SIG-M5 treated with dmso at 0.1 percent for 504 hours (cell line): ENCODE measurements at regions not wholly inside any gene's neighbourhood (a gene's known extent, or its start where the extent isn't known, plus 50 kb on each side); places are given as distances from the start of the nearest gene placed in this dataset.
A peak's percentile ranks its signal among the peaks of the same experiment; 100 is the strongest.

ENCODE experiments used
- DNase-seq: peaks from one replicate; lab custom pipeline; 2025; ENCODE audit not compliant: unreplicated experiment; lab: John Stamatoyannopoulos, UW

DNA sequence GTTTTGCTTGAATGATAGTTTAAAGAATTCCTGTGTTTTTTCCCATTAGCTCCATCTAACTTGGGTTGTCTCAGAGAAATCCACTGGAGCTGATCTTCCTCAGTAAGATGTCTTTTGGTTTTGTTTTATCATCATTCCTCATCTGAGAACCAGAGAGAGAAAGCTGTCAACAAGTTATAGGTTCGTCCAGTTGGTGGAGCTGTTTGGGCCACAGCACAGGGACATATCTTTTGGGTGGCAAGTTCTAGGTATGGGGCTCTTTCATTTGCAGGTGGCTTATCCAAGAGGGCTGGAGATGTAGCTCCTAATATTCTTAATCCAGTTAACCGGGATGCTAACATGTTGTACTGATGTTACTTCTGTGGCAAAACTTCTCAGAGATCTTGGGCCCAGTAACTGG lies 174.2 kb downstream of the KCNRG start:
- no peak for DNase-seq

DNA sequence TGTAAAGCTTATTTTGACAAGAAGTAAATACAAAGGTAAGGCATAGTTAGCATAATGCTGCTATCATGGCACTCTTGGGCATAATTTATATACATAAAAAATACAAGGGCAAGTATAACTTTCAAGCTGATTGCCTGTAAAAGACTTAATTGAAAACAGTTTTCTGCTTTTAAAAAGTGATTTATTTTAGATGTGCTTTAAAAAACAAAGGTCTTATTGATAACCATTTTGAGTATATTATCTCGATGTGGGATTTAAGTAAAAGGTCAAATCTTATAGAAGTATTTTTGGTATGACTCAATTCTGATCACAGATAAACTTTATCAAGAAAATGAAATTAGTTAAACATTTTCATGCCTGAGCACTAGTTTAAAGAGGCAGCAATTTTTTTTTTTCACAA lies 175.8 kb downstream of the KCNRG start:
- DNase-seq, result no peak

DNA sequence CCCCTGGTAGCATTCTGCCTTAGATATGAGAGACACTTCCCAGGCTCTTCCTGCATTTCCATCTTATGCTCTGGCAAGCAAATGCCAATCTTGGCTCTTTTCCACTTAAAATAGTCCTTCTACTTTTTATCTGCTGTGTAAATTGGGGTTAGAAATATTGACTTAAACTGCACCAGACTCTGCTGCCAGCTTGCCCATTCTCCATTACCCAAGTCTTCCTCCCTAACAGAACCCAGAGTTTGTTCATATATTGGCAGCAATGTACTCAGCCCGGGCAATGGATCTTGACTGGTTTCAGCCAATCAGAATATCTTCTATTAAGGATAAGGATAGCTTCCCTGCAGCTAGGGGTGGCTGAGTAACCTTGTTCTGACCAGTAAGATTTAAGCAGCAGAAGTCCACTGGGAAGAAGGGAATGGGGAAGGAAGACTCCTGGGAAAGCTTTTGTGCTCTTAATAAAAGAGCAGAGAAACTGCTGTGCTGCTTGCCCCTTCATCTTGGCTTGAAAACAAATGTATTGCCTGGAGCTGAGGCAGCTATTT lies 177.1 kb downstream of the KCNRG start:
- DNase-seq, result no peak

DNA sequence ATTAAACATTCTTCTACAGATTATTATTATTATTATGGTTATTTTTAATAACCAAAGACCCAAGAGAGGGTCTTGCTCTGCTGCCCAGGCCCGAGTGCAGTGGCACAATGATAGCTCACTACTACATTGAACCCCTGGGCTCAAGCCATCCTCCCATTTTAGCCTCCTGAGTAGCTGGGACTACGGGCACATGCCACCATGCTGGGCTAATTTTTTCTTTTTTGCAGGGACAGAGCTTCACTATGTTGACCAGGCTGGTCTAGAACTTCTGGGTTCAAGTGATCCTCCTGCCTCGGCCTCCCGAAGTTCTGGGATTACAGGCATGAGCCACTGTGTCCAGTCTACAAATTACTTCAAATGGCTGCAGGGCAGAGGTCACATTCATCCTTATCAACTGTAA lies 179.8 kb downstream of the KCNRG start:
- DNase-seq, result no peak

DNA sequence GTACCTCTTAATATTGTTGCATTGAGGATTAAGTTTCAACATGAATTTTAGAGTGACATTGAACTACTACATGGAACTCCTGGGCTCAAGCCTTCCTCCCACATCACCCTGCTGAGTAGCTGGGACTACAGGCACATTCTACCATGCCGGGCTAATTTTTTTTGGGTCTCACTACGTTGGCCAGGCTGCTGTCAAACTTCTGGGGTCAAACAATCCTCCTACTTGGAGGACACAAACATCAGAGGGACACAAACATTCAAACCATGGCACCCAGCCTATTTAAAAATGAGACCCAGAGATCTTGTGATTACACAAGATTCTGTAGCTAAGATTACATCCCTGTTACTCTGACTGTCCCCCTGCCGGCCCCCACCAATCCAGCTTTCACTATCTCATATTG lies 180.9 kb downstream of the KCNRG start:
- DNase-seq, result peak; percentile 20

DNA sequence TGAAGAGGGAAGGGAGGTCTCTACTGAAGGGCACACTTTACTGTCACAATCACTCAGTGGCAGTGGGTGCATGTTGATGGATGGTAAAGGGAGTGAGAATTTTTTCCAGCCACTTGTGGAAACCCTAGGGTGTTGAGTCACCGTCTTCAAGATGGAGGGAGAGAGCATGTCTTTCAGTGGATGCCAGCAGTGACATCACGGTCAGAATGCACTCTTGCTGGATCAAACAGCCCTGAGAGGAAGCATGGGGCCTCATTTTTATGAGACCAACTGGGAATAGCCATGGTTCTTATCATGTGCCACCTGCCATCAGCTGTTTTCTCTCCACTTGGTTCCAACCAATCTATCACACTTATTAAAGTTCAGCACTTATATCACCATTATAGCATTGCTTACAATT lies 182.5 kb downstream of the KCNRG start:
- no peak for DNase-seq

DNA sequence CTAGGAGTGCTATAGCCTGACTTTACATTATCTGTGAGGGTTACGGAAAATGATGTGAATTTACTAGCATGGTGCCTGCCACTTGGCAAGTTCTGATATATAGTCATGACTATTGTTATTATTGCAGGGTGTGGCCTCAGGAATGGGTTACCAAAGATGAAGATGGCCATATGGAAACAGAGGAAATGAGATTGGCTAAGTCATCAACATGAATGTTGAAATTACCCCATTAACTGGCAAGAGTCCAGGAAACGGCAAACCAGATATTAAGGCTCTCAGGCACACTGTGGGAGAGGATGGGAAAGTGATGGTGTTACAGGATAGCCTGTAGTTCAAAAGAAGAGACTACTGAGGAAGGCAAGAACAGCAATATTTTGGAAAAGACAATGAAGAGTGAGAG lies 183.3 kb downstream of the KCNRG start:
- peak; percentile 71 for DNase-seq

DNA sequence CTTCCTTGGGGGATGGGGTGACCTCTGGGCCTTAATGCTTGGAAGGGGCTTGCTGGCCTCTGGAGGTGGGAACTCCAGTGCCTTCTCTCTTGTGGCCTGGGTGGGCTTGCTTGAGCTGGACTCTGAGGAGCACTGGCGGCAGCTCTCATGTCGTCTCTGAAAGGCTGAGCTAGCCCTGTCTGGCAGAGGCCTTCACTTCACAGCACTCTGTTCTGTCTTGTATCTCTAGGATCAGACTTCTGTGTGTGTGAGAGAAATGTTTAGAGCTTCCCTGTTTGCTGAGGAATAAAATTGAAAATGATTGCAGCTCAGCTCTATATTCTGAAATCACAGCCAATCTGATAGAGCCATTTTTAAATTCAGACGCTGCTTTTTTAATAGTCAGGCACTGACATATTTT lies 185.3 kb downstream of the KCNRG start:
- no peak for DNase-seq

DNA sequence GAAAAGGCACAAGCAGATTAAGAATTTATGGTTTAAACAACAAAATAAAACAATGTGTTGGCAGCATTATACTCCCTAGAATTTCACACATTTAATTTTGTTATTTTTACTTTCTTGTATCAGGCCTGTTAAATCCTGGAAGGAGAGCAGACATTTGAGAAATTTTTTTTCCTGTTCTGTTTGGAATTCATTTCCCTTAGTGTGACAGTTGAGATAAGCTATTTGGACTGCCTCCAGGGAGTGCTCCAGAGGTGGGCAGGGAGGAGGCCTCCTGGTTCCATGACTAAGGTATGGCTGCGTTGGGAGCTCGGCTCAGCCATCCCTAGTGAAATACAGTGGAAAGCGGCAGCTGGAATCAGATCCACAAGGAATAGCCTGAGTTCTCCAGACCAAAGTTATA lies 185.7 kb downstream of the KCNRG start:
- no peak for DNase-seq

DNA sequence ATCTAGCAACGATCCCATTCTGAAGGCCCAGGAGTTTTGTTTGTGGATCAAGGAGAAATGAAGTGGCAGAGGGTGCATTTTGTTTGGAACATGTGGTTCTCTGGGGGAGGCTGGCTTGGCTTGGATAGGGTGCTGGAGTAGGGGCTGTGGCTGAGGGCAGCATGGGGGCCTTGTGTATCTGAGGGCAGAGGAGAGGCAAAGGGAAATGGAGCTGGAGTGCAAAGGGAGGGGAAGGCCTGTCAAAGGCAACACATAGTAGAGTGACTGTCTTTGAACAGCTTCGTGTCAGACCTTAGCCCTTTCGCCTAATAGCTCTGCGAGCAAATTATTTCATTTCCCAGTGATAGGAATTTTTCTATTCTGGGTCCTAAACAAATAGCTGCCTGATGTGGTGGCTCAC lies 187.2 kb downstream of the KCNRG start:
- DNase-seq, result no peak

DNA sequence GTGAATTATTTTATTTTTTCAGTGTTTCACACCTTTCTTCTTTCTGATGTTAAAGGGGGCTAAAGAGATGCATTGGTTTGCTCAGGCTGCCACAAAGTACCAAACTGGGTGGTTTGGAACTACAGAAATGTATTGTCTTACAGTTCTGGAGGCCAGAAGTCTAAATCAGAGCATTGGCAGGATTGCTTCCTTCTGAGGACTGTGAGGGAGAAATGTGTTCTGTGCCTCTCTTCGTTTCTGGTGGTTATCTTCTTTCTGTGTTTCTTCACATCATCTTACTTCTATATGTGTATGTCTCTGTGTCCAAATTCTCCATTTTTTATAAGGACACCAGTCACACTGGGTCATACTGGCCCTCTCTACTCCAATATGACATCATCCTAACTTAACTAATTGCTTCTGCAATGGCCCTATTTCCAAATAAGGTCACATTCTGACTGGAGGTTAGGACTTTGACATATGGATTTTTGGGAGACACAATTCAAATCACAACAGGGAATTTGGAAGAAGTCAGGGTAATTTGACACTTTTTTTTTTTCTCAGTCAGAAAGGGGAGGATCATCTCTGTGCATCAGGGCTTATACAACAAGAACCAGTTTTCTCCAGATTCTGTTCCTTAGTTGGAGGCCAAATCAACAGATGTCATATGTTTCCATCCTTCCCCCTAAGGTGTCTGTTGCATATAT lies 188.2 kb downstream of the KCNRG start:
- no peak for DNase-seq

DNA sequence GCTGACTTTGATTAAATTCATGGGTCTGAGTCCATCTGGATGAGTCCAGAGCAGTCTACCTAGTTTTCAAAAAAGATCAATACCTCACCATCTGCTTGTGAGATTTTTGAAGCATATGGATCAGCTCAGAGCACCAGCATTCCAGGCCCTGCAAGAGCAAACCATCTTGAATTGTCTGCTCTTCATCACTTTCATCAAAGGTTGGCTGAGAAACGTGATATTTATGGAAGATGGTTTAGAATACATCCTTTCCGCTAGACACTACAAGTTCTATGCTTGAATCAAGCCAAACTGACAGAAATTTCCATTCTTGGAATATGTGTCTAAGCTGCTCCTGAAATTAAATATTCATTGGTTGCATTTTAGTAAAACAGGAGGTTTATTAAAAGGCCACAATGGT lies 190.3 kb downstream of the KCNRG start:
- DNase-seq, result no peak

DNA sequence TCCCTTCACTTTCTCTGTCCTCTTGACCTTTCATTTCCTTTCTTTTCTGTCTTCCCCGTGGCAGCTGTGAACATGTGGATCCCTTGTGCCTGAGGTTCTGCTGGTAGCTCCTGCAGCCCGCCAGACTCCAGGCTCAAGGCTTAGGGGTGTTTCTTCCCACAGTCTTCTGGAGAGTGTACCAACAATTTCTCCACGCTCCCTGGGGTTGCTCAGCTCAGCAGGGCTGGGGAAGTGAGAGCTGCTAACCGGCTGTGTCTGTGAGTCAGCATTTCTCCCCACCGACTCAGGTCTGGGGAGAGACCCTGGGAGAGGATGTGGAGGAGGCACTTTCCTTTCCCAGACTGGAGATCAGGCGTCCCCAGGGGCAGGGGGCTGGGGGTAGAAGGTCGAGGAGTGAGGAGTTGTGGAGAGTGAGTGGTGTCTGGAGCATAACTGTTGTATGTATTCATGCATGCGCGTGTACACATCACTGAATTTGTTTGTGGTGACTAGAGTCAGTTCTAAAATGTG lies 193.6 kb downstream of the KCNRG start:
- peak; percentile 94 for DNase-seq

DNA sequence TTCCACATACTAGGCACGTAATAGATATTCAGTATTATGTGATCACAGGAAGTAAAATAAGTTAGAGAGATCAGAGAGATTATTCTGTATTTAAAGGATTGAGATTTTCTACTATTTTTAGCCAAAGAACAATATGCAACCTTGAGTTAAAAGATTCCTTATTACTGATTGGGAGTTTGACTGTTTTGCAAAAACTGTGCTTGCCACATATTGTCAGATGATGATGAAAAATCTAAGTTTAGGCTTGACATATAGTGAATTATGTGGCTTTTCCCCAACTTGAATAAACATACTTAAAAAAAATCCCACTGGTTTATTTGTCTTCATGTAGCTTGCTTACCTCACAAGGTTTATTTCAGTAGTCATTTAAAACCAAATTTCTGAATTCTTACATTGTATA lies 194.4 kb downstream of the KCNRG start:
- peak; percentile 57 for DNase-seq

DNA sequence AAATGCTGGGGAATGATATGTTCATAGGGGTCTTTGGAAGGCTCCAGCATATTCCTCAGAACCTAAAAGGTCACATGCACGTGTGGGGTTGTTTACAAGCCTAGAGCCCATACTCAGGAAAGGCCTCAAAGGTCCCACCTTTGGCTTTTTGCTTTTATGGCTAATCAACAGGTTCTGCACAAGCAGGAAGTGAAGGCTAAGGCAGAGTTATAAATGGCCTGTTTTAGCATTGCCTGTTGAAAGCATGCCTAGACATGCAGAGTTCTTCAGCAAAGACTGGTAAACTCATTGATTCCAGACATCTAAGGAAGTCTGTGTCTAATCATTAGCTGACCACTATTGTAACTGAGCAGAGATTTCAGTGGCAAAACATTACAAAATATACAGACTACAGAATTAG lies 198.3 kb downstream of the KCNRG start:
- DNase-seq, result no peak

DNA sequence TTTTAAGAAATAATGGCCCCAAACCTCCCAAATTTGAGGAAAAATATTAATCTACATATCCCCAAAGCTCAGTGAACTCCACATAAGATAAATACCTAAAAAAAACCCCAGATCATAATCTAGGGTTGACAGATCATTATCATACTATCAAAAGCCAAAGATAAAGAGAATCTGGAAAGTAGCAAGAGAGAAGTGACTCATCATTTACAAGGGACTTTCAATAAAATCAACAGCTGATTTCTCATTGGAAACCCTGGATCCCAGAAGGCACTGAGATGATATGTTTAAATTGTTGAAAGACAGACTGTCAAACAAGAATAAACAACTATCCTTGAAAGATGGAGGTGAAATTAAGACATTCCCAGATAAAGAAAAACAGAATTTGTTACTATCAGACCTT lies 199.3 kb downstream of the KCNRG start:
- no peak for DNase-seq

DNA sequence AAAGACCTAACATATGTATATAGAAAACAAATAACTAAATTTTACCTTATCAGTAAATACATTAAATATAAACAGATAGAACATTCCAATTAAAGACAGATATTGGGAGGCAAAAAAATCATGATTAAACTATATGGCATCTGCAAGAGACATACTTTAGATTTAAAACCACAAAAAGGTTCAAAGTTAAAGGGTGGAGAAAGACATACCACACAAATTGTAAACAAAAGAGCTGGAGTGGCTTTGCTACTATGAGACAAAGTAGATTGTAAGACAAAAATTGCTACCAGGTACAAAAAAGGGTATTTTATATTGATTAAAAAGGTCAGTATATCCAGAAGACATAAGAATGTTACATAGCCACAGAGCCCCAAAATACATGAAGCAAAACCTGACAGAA lies 200.2 kb downstream of the KCNRG start:
- no peak for DNase-seq

DNA sequence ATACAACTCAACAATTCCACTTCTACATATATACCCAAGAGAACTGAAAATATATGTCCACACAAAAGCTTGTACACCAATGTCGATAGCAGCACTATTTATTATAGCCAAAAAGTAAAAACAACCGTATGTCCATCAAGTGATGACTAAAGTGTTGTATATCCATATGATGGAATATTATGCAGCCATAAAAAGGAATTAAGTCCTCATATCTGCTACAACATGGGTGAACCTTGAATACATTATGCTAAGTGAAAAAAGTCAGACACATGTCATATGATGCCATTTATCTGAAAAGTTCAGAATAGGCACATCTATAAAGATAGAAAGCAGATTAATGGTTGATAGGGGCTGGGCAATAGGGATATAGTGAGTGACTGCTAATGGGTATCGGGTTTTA lies 204.5 kb downstream of the KCNRG start:
- DNase-seq, result no peak

DNA sequence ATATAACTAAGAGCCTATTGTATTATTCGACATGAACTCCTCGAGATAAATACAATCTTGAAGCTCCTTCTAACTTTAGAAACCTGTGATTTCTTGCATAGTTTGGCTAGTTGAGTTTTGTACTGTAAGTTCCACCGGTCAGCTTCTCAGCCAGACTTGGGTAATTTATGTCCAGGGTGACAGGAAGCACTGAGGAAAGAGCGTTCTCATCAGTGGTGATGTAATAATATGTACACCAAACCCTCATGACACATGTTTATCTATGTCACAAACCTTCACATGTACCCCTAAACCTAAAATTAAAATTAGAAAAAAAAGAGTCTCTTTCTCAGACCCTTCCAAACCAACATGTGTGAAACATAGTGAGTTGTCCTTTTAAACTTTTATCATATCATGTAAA lies 205.7 kb downstream of the KCNRG start:
- peak; percentile 26 for DNase-seq

DNA sequence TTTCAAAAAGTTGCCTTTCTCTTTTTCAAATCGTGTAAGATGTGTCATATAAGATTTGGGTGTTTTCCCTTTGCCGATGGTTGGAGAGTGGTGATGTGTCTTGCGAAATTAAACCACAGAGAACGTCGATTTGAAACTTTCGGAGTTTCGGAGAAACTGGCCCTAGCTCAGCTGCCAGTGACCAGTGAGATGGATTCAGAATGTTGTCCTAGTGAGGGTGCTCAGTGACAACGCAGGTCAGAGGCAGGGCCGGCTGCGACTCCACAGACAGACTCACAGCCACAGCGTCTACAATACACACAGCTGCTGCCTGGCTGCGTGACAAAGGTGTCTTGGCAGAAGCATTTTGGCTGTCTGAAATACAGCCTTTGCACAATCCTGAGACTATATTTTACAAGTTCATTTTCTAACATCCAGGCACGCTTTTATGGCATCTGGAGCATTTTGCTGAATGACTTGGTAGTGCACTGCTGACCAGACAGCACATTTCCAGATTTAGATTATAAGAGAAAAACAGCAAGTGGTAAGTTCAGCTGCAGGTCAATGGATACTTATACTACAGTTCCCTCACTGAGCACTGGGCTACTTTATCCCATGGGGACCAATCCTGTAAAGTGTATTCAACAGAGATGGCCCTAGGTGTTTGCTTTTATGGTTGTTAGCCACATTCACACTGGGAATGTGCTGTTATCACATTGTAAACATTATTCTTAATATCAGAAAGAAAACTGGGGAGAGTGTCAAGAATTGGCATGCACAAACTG lies 207.5 kb downstream of the KCNRG start:
- DNase-seq, result peak; percentile 91

DNA sequence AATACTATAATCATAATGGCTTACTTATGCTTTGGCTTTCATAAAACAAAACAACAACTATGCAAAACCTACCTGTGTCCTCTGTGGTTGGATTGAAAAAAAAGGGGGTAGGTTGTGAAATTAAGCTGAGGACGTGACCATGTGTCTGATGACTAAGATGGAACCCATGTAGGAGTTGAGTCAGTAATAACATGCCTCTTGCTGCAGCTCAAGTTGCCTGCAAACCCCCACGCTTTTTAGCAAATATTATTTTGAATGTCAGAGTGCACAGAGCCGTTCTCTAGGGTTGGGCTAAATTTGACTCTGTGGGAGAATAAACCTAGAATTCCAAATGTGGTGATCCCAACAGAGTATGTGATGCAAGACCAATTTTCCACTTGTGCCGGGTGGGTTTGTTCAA lies 209.3 kb downstream of the KCNRG start:
- peak; percentile 76 for DNase-seq
